ENCODE measurements at regions not wholly inside any gene's neighbourhood (a gene's known extent, or its start where the extent isn't known, plus 50 kb on each side); places are given as distances from the start of the nearest gene placed in this dataset.

GRCh38 chr1:209260136-209260535 is 323.4 kb upstream of the CAMK1G start:
- intact Hi-C loops (cut with DNase I) = no loop called here
- Histone ChIP-seq H3K4me1 (ENCODE audit: control insufficient read depth, insufficient read depth, low read length) (no peaks in the 10 kb centered on the region), H3K27me3 (ENCODE audit: control insufficient read depth, insufficient read depth) (no peaks in the 10 kb centered on the region), H3K27ac (ENCODE audit: low read length) (no peak overlapping the region), H3K9me3 (ENCODE audit: control insufficient read depth, low read length) (peaks cover 3% of the 10 kb centered on the region), H3K4me3 (ENCODE audit: low read length) (no peak overlapping the region)
- ATAC-seq (no peak), DNase-seq (no peak)
- 34% methylated on average over 2 of the region's 2 CpGs for WGBS

GRCh38 chr1:209262631-209263030 is 320.9 kb upstream of the CAMK1G start:
- intact Hi-C loops (cut with DNase I) = no loop called here
- Histone ChIP-seq H3K4me3 (ENCODE audit: low read length) (no peak overlapping the region), H3K9me3 (ENCODE audit: control insufficient read depth, low read length) (peaks cover 1% of the 10 kb centered on the region), H3K4me1 (ENCODE audit: control insufficient read depth, insufficient read depth, low read length) (no peaks in the 10 kb centered on the region), H3K27ac (ENCODE audit: low read length) (no peak overlapping the region), H3K27me3 (ENCODE audit: control insufficient read depth, insufficient read depth) (no peaks in the 10 kb centered on the region)
- DNase-seq = no peak
- no peak for ATAC-seq
- 97% methylated on average over 1 of the region's 1 CpG for WGBS

DNA sequence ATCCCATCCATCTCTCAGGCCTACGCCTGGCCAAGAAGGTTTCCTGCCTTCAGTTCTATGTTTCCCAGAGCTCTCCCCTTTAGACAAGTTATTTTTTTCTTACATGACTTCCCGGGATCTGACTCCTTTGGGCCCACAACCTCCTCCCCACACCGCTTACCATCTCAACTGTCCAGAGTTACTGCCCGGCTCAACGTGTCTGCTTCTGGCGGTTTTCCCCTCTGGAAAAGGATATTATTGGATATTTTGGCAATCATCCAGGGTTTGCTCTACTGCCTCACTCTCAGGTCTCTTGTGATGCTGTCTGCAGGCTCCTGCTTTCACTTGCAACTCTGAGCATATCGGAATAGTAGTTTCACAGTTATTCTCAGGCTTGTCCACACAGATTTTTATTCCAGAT is 318.2 kb upstream of the CAMK1G start:
- no peaks in the 10 kb centered on the region for H3K9me3 ChIP-seq (ENCODE audit: control insufficient read depth, low read length)
- H3K27me3 ChIP-seq (ENCODE audit: control insufficient read depth, insufficient read depth) = no peaks in the 10 kb centered on the region
- no peaks in the 10 kb centered on the region for H3K4me1 ChIP-seq (ENCODE audit: control insufficient read depth, insufficient read depth, low read length)
- DNase-seq (no peak), ATAC-seq (no peak)
- H3K27ac ChIP-seq (ENCODE audit: low read length) = no peak overlapping the region
- intact Hi-C loops (cut with DNase I) = no loop called here
- no peak overlapping the region for H3K4me3 ChIP-seq (ENCODE audit: low read length)
- WGBS = 42% methylated on average over 7 of the region's 7 CpGs

DNA sequence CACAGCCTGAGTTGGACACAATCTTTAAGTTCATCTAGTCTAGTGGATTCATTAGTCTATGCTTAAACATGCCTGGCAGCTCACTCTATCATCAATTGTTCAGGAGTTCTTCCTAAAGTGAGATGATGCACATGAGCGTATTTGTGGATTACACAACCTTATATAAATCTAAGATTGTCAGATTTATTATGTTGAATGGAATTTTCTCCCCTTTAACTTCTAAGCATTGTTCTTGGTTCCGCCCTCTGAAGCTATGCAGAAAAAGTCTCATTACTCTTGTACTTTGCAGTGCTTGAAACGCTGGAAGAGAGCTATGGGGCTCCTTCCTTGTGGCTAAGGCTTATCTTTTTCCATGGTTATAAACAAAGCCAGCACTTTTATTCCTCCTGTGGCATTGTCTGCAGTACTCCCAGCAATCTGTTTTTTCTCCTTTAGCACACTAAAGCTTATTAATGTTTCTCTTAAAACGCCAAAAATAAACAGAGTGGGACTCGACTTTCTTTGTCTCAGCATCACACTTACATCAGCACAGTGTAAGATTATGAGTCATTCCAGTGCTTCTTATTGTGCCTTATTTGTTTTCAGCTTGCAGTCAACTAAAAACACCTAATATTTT is 316.8 kb upstream of the CAMK1G start:
- Histone ChIP-seq H3K27ac (ENCODE audit: low read length) (no peak overlapping the region), H3K4me3 (ENCODE audit: low read length) (no peak overlapping the region), H3K9me3 (ENCODE audit: control insufficient read depth, low read length) (no peaks in the 10 kb centered on the region), H3K27me3 (ENCODE audit: control insufficient read depth, insufficient read depth) (no peaks in the 10 kb centered on the region), H3K4me1 (ENCODE audit: control insufficient read depth, insufficient read depth, low read length) (no peaks in the 10 kb centered on the region)
- intact Hi-C loops (cut with DNase I) = no loop called here
- 48% methylated on average over 5 of the region's 5 CpGs for whole genome bisulfite sequencing
- ATAC-seq = no peak
- DNase-seq = no peak

- WGBS = 67% methylated on average over 2 of the region's 2 CpGs
- H3K9me3 ChIP-seq (ENCODE audit: control insufficient read depth, low read length) = no peaks in the 10 kb centered on the region
- no peak overlapping the region for H3K27ac ChIP-seq (ENCODE audit: low read length)
- H3K27me3 ChIP-seq (ENCODE audit: control insufficient read depth, insufficient read depth) = no peaks in the 10 kb centered on the region
- DNase-seq = no peak
- no peaks in the 10 kb centered on the region for H3K4me1 ChIP-seq (ENCODE audit: control insufficient read depth, insufficient read depth, low read length)
- intact Hi-C loops (cut with DNase I) = no loop called here
- no peak for ATAC-seq
- H3K4me3 ChIP-seq (ENCODE audit: low read length) = no peak overlapping the region
Measured at GRCh38 chr1:209267968-209268367, 315.5 kb upstream of the CAMK1G start.

DNA sequence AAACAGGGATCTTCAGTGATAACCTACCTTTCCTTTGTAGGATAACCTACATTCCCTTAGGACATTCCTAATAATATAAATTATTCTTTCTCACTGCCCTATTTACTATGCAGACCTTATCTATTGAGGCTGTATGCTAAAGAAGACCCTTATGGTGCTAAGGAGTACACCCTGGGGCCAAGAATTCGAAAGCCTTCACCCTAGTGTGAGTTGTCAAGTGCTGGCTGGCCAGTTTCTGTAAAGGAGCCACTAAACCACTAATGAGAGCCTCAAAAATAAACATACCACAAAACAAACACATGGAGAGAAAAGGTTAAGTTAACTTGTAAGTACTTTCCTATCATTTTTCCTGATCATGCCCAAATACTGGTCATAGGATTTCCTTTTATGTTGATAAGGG is 315.0 kb upstream of the CAMK1G start:
- intact Hi-C loops (cut with DNase I) = no loop called here
- Histone ChIP-seq H3K4me3 (ENCODE audit: low read length) (no peak overlapping the region), H3K4me1 (ENCODE audit: control insufficient read depth, insufficient read depth, low read length) (no peaks in the 10 kb centered on the region), H3K9me3 (ENCODE audit: control insufficient read depth, low read length) (no peaks in the 10 kb centered on the region), H3K27me3 (ENCODE audit: control insufficient read depth, insufficient read depth) (no peaks in the 10 kb centered on the region), H3K27ac (ENCODE audit: low read length) (no peak overlapping the region)
- DNase-seq (no peak), ATAC-seq (no peak)
- 59% methylated on average over 1 of the region's 1 CpG for WGBS

GRCh38 chr1:209276321-209276720 is 307.2 kb upstream of the CAMK1G start:
- H3K27ac ChIP-seq (ENCODE audit: low read length) = no peak overlapping the region
- intact Hi-C loops (cut with DNase I) = no loop called here
- no peaks in the 10 kb centered on the region for H3K9me3 ChIP-seq (ENCODE audit: control insufficient read depth, low read length)
- WGBS = 63% methylated on average over 3 of the region's 3 CpGs
- no peak for DNase-seq
- H3K4me3 ChIP-seq (ENCODE audit: low read length) = no peak overlapping the region
- no peaks in the 10 kb centered on the region for H3K4me1 ChIP-seq (ENCODE audit: control insufficient read depth, insufficient read depth, low read length)
- H3K27me3 ChIP-seq (ENCODE audit: control insufficient read depth, insufficient read depth) = no peaks in the 10 kb centered on the region
- ATAC-seq = no peak

GRCh38 chr1:209277662-209278061 is 305.9 kb upstream of the CAMK1G start:
- Histone ChIP-seq H3K4me3 (ENCODE audit: low read length) (no peak overlapping the region), H3K4me1 (ENCODE audit: control insufficient read depth, insufficient read depth, low read length) (no peaks in the 10 kb centered on the region), H3K27ac (ENCODE audit: low read length) (no peak overlapping the region), H3K27me3 (ENCODE audit: control insufficient read depth, insufficient read depth) (no peaks in the 10 kb centered on the region), H3K9me3 (ENCODE audit: control insufficient read depth, low read length) (no peaks in the 10 kb centered on the region)
- no peak for ATAC-seq
- intact Hi-C loops (cut with DNase I) = no loop called here
- WGBS = 88% methylated on average over 1 of the region's 1 CpG
- no peak for DNase-seq

DNA sequence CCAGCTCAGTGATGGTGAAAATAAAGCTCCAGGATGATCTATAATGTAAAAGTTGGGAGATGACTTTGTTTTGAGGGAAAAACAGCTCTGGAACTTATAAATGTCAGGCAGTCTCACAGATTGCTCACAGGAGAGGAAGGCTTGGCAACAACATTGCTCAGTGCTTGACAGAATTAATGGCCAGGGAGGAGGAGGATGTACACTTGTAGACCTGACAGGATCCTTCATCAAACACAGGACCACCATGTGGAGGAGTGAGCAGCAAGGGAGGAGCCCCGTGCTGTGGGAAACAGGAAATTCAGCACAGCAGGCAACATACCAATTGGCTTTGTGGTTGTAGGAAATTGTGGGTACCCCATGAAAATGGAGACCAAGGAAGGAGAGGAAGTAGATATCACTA is 291.8 kb upstream of the CAMK1G start:
- no peaks in the 10 kb centered on the region for H3K9me3 ChIP-seq (ENCODE audit: control insufficient read depth, low read length)
- no peak overlapping the region for H3K4me3 ChIP-seq (ENCODE audit: low read length)
- no peaks in the 10 kb centered on the region for H3K4me1 ChIP-seq (ENCODE audit: control insufficient read depth, insufficient read depth, low read length)
- intact Hi-C loops (cut with DNase I) = no loop called here
- whole genome bisulfite sequencing = 29% methylated on average over 1 of the region's 1 CpG
- H3K27ac ChIP-seq (ENCODE audit: low read length) = no peak overlapping the region
- no peaks in the 10 kb centered on the region for H3K27me3 ChIP-seq (ENCODE audit: control insufficient read depth, insufficient read depth)
- ATAC-seq = no peak
- DNase-seq = no peak

DNA sequence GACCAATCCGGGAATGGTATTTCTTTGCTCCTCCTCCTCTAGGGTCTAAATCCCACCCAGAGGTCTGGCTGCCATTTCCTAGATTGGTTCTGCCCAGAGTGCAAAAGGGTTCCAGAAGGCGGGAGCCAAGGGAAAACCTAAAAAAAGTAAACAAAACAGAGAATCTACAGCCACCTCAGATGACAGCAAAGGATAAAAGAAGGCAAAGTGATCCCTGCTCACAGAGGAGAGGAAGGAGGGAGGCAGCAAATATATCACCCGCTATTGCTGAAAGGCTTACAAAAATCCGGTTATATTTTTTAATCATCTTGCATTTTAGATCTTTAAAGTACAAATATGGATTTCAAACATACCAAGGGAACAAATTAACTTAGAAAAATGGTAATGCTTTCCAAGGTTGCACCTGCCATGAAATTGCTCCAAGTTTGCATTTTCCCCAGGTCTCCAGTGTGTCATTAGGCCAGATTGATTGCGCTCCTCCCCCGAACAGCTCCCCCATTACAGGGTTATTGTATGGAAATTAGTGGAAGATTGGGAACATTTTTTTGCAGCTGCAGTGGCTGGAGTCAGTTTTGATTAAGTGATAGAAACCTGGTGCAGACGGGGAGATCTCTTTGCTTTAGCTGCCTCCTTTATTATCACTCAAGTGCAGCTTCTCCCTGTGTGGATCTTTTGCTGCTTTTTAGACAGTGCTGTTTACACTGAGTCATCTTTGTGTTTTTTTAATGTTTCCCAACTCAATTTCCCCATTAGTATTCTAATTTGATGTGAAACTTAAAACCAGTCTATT is 280.5 kb upstream of the CAMK1G start:
- Histone ChIP-seq H3K27ac (ENCODE audit: low read length) (no peak overlapping the region), H3K4me3 (ENCODE audit: low read length) (no peak overlapping the region), H3K4me1 (ENCODE audit: control insufficient read depth, insufficient read depth, low read length) (no peaks in the 10 kb centered on the region), H3K9me3 (ENCODE audit: control insufficient read depth, low read length) (no peaks in the 10 kb centered on the region), H3K27me3 (ENCODE audit: control insufficient read depth, insufficient read depth) (no peaks in the 10 kb centered on the region)
- whole genome bisulfite sequencing = 78% methylated on average over 7 of the region's 7 CpGs
- no peak for ATAC-seq
- intact Hi-C loops (cut with DNase I) = no loop called here
- no peak for DNase-seq

DNA sequence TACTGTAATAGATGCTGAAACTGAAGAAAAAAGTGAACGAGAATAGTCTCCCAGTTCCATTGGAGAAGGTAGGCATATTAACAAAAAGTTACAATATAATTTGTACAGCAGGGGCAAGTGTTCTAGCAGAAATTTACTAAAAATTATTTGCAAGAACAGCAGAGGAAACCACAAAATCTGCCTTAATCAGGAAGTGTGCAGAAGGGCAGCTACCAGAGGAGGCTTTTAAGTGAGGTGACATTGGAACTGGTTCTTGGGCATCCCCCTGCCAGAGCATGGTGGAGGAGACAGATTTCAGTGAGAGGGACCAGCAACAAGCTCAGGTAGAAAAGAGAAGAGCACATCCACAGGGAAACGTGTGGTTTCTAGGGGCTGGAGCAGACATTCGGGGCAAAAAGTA is 279.3 kb upstream of the CAMK1G start:
- intact Hi-C loops (cut with DNase I) = no loop called here
- Histone ChIP-seq H3K4me1 (ENCODE audit: control insufficient read depth, insufficient read depth, low read length) (no peaks in the 10 kb centered on the region), H3K9me3 (ENCODE audit: control insufficient read depth, low read length) (no peaks in the 10 kb centered on the region), H3K4me3 (ENCODE audit: low read length) (no peak overlapping the region), H3K27ac (ENCODE audit: low read length) (no peak overlapping the region), H3K27me3 (ENCODE audit: control insufficient read depth, insufficient read depth) (no peaks in the 10 kb centered on the region)
- 64% methylated on average over 3 of the region's 3 CpGs for WGBS
- ATAC-seq = no peak
- DNase-seq = no peak
